ENCODE measurements at regions not wholly inside any gene's neighbourhood (a gene's known extent, or its start where the extent isn't known, plus 50 kb on each side); places are given as distances from the start of the nearest gene placed in this dataset.

- 25% methylated on average over 3 of the region's 4 CpGs for WGBS (ENCODE audit: low lambda C conversion rate)
- FAIRE-seq (no peak), DNase-seq (ENCODE audit: low spot score) (no peak), ATAC-seq (no peak)
- BruUV-seq (replicated peaks): no TSS peak
- POLR2A ChIA-PET: no interaction called here
- H3K36me3 ChIP-seq (replicated peaks in 1 of 2; ENCODE audit: control insufficient read depth in 1 of 2, insufficient read depth in 2 of 2, low read length in 2 of 2): no peaks in the 10 kb centered on the region
- CTCF ChIA-PET (ENCODE audit: low intra/inter-chr PET ratio, low total read pairs): no interaction called here
- in situ Hi-C loops (cut with HindIII; ENCODE audit: extremely low pct_ligation_motif_present, low pct_unique_long_range_greater_than_20kb): no loop called here
- H3K9me3 ChIP-seq (ENCODE audit: low read length): peaks cover 10% of the 10 kb centered on the region; the same call in 1 of the 2 replicates
- no peaks in the 10 kb centered on the region for H3K27me3 ChIP-seq (ENCODE audit: control insufficient read depth in 1 of 2, insufficient read depth in 2 of 2, low read length in 2 of 2)
- no peaks in the 10 kb centered on the region for H3K79me2 ChIP-seq (ENCODE audit: insufficient read depth, low read length)
- intact Hi-C loops (cut with micrococcal nuclease; ENCODE audit: unreplicated experiment): no loop called here
- no peak overlapping the region for H3K9ac ChIP-seq (ENCODE audit: insufficient read depth, low read depth, low read length)
- no peak overlapping the region for H2AFZ ChIP-seq (ENCODE audit: low read length)
- no peak overlapping the region for H3K27ac ChIP-seq (ENCODE audit: extremely low read length, insufficient read depth, low read length)
- H3K4me2 ChIP-seq (ENCODE audit: low read depth, low read length): no peak overlapping the region
- H3K4me1 ChIP-seq (ENCODE audit: insufficient read depth, low read length): no peaks in the 10 kb centered on the region
- H4K20me1 ChIP-seq (ENCODE audit: insufficient read depth, low read length): no peaks in the 10 kb centered on the region
- H3K4me3 ChIP-seq (replicated peaks in 1 of 3; ENCODE audit: insufficient read depth in 1 of 3, low read depth in 2 of 3, low read length in 3 of 3): no peak overlapping the region
- TF ChIP-seq ZKSCAN1 (IDR thresholded peaks at IDR 0.05; ENCODE audit: low read length) (no peak), CBX1 (IDR thresholded peaks at IDR 0.05; ENCODE audit: low read depth) (no peak), GMEB2 (CRISPR knock-in tag; IDR thresholded peaks at IDR 0.05; ENCODE audit: low read depth) (no peak), ZBTB49 (CRISPR knock-in tag; IDR thresholded peaks at IDR 0.05; ENCODE audit: borderline replicate concordance) (no peak), RFXANK (CRISPR knock-in tag; IDR thresholded peaks at IDR 0.05) (no peak), ZSCAN21 (CRISPR knock-in tag; IDR thresholded peaks at IDR 0.05; ENCODE audit: borderline replicate concordance) (no peak), ZNF121 (CRISPR knock-in tag; IDR thresholded peaks at IDR 0.05) (no peak), HNF4A (CRISPR knock-in tag; IDR thresholded peaks at IDR 0.05) (no peak), ZNF33A (CRISPR knock-in tag; IDR thresholded peaks at IDR 0.05; ENCODE audit: borderline replicate concordance) (no peak), HNRNPL (IDR thresholded peaks at IDR 0.05; ENCODE audit: low read depth, low read length) (no peak), ZNF251 (CRISPR knock-in tag; IDR thresholded peaks at IDR 0.05) (no peak), FOXC1 (CRISPR knock-in tag; IDR thresholded peaks at IDR 0.05; ENCODE audit: borderline replicate concordance) (no peak)
- TF ChIP-seq, protein P1, sequence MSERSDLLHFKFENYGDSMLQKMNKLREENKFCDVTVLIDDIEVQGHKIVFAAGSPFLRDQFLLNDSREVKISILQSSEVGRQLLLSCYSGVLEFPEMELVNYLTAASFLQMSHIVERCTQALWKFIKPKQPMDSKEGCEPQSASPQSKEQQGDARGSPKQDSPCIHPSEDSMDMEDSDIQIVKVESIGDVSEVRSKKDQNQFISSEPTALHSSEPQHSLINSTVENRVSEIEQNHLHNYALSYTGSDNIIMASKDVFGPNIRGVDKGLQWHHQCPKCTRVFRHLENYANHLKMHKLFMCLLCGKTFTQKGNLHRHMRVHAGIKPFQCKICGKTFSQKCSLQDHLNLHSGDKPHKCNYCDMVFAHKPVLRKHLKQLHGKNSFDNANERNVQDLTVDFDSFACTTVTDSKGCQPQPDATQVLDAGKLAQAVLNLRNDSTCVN (CRISPR knock-in tag; IDR thresholded peaks at IDR 0.05; ENCODE audit: borderline replicate concordance): no peak
- TF ChIP-seq, protein P2, sequence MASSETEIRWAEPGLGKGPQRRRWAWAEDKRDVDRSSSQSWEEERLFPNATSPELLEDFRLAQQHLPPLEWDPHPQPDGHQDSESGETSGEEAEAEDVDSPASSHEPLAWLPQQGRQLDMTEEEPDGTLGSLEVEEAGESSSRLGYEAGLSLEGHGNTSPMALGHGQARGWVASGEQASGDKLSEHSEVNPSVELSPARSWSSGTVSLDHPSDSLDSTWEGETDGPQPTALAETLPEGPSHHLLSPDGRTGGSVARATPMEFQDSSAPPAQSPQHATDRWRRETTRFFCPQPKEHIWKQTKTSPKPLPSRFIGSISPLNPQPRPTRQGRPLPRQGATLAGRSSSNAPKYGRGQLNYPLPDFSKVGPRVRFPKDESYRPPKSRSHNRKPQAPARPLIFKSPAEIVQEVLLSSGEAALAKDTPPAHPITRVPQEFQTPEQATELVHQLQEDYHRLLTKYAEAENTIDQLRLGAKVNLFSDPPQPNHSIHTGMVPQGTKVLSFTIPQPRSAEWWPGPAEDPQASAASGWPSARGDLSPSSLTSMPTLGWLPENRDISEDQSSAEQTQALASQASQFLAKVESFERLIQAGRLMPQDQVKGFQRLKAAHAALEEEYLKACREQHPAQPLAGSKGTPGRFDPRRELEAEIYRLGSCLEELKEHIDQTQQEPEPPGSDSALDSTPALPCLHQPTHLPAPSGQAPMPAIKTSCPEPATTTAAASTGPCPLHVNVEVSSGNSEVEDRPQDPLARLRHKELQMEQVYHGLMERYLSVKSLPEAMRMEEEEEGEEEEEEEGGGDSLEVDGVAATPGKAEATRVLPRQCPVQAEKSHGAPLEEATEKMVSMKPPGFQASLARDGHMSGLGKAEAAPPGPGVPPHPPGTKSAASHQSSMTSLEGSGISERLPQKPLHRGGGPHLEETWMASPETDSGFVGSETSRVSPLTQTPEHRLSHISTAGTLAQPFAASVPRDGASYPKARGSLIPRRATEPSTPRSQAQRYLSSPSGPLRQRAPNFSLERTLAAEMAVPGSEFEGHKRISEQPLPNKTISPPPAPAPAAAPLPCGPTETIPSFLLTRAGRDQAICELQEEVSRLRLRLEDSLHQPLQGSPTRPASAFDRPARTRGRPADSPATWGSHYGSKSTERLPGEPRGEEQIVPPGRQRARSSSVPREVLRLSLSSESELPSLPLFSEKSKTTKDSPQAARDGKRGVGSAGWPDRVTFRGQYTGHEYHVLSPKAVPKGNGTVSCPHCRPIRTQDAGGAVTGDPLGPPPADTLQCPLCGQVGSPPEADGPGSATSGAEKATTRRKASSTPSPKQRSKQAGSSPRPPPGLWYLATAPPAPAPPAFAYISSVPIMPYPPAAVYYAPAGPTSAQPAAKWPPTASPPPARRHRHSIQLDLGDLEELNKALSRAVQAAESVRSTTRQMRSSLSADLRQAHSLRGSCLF (CRISPR knock-in tag; IDR thresholded peaks at IDR 0.05; ENCODE audit: borderline replicate concordance): no peak
These were observed 699.0 kb downstream of the MAT2B start for GRCh38 chr5:164204338-164204946.
